NCI-H187 treated with DMSO at 0.1 percent for 48 hours (cell line): ENCODE measurements at regions not wholly inside any gene's neighbourhood (a gene's known extent, or its start where the extent isn't known, plus 50 kb on each side); places are given as distances from the start of the nearest gene placed in this dataset.

ENCODE experiments used
- DNase-seq: peaks from one replicate; lab custom pipeline; 2025; lab: John Stamatoyannopoulos, UW

DNA sequence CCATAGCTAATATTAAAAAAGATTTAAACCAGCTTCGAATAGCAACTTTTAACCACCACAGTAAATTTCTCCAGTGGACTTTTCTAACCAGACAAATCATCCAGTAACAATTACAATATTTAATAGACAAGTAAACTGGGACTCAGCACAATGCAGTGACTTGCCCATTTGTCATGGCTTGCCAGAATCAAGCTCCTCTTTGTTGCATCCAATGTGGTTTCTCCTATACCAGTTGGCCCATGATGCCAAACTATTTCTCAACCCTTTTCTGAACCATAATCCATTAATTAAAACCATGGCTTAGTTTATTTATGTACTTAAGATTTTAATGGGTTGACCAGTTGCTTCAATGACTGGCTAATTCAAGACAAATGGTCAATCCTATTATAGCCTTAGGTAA is 64.4 kb downstream of the DIO2 start:
- DNase-seq, result no peak

DNA sequence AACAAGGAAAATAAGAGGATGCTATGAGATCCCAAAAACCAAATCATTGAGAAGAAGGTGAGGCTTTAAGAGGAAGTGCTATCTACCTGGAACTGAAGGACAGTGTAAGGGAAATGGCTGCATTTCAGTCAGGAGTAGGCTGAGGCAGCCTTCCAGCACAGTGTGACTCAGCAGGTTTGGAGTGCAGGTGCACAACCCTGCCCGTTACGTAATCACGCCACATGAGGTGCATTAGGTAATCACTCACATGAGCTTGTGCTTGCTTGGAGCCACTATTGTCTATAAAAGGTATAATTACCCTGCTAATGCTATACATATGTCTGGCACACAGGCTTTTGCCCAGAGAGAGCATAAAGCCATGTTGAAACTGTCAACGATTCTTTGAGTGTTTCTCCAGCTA is 74.9 kb downstream of the DIO2 start:
- no peak for DNase-seq

- no peak for DNase-seq
These were observed 75.8 kb downstream of the DIO2 start for GRCh38 chr14:80135305-80136088.

GRCh38 chr14:80134321-80134720 is 77.0 kb downstream of the DIO2 start:
- no peak for DNase-seq

DNA sequence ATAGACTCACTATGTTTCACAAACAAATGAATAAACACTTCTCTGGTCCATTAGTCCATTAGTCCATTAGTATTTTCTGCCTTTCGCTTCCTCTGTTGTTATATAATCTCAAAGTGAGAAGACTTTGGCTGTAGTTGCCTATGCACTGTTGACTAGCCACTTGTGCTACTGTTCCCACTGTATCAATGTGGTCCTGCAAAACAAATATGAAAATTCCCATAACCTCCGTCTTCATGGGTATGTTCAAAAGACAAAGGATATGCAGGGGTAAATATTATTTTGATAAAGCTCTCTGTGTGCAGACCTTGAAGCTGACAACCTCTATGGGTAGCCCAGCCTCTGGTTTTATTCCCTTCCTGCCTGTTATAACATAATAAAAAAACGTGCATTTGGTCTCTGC is 77.8 kb downstream of the DIO2 start:
- no peak for DNase-seq

- DNase-seq, result no peak
These were observed 83.8 kb downstream of the DIO2 start for GRCh38 chr14:80127466-80127865.

DNA sequence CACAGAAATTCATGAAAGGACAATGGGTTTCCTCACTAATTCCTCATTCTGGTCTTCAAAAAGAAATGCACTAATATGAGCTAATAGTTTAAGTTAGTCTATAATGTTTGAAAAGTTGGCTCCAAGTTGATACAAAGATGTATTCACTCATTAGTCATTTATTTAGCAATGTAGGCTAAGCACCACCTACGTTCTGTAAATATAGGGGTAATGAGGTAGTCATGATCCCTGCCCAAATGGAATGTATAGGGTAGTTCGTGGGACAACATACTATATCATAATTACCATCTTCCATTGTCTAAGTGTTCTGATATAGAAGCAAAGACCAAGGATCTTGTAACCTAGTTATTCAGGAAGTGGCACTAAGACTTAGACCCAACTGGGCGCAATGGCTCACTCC is 86.5 kb downstream of the DIO2 start:
- DNase-seq, result no peak

DNA sequence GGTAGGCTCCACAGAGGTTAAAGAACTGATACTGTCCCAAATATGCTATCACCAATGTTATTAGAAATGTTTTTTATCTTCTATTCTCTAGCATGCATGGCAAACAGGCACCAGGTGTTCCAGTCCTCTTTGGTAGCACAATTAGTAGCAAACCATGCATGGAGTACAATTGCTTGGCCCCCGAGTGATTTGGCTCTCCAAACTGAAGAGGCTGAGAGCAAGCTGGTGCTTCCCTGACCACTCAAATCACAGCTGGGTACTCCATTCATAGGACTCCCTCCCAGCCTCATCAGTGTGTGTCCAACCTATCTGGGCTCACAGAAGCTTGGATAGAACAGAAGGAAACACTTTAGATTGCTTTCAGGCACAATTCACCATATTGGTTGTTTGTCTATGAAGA is 93.4 kb downstream of the DIO2 start:
- peak; percentile 99 for DNase-seq

GRCh38 chr14:80116157-80116556 is 95.1 kb downstream of the DIO2 start:
- DNase-seq, result no peak

- DNase-seq, result no peak
These were observed 100.6 kb downstream of the DIO2 start for GRCh38 chr14:80110721-80111120.

DNA sequence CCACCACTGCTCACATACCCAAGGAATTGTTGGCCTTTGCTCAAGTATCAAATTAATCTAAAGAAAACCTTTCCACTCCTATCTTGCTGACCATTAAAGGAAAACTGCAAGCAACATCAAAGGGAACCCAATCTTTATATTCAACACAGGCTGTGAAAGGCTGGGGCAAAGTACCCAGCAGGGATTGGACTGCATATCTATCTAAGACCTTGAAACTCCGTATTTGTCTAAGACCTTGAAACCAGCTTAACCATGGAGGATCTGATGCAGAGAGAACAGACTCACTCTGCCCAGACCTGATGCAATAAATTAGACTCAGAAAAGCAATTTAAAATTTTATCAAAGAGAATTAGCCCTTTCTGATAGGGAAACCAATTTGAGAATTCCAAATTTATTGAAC is 102.2 kb downstream of the DIO2 start:
- no peak for DNase-seq

DNA sequence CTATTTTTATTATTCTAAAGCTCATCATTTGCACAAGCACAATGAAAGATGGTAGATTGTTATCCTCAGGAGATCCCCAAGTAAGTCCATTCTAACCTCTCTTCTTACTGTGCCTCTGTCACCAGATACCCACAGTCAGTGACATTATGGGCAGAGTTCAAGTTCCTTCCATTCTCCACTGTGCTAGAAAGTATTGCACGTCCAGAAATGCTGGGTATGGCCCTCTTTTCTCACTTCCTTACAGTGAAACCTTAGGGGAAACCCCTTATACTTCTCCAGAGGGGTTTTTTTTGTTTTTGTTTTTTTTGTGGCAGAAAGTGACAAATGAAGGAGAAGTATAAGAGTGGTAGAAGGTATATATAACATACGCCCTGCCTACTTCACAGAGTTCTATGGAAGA is 102.9 kb downstream of the DIO2 start:
- no peak for DNase-seq

DNA sequence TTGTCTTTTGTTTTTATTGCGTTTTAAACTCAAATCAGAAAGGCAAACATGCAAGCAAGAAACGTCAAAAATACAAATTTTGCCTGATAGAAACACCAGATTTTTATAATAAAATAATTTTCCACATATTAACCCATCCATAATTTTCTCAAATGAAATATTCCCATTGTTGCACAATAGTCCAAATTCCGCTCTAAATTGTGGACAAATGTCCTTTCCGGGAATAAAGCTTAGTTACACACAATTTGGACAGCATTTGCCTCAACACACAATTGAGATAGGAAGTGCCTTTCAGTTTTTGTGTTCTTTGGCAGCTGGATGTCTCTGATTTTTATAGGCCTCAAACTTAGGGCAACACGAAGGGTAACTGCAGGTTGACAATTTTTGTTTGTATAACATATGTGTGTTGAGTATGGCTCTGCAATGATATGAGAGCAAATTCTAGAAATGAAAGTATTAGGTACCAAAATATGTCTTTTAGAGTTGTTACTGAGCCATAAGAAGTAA is 105.8 kb downstream of the DIO2 start:
- DNase-seq, result no peak

- no peak for DNase-seq
These were observed 109.5 kb downstream of the DIO2 start for GRCh38 chr14:80101835-80102234.

- no peak for DNase-seq
These were observed 110.6 kb downstream of the DIO2 start for GRCh38 chr14:80100681-80101080.

DNA sequence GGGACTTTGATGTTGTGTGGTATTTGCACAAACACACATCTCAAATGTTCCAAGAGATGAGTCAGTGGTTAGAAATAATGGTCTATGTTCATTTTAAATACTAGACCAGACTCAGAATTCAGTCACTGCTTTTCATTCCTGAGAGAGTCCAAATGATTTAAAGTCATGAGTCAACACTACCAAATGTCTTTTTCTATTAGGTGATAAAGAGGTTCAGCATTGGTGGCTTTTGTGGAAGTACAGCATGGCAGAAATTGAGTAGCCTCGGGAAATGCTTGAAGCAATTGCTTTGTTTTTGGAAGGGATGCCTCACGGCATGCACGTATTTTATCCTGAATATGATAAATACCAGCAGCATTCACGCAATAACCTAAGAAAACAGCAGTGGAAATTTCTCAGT is 115.7 kb downstream of the DIO2 start:
- DNase-seq, result no peak

- no peak for DNase-seq
These were observed 123.9 kb downstream of the DIO2 start for GRCh38 chr14:80087411-80087810.

GRCh38 chr14:80084196-80084595 is 127.1 kb downstream of the DIO2 start:
- DNase-seq, result no peak

- DNase-seq, result no peak
These were observed 130.7 kb downstream of the DIO2 start for GRCh38 chr14:80080601-80081000.

- peak; percentile 24 for DNase-seq
These were observed 132.8 kb downstream of the DIO2 start for GRCh38 chr14:80078501-80078900.

GRCh38 chr14:80077262-80077661 is 134.0 kb downstream of the DIO2 start:
- no peak for DNase-seq

DNA sequence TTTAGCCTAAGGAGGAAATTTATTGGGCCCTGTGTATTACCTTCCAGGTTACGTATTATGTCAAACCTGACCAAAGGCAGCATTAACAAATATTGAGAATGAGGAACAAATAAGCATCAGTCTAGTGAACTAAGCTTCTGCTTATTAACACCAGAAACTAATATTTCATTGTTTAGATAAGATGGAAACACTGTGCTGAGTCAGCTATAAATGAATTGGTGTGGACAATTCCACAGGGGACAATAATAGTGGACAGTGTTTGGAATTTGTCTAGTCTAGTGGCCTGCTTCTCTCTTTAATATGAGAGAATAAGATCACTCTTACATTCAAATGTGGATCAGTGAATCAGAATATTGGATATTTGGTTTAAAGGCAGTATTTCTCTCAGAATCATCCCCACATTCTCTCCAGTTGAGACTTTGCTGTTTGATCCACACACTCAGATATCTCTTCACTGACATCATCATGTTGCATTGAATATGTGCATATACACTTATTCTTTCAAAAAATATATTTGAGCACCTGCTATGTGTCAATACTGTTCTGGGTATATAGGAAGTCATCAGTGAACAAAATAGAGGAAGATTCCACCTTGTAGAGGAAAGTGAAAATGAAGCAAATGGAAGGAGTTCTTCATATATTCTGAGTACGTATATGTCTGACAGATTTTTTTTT is 136.3 kb downstream of the DIO2 start:
- DNase-seq, result no peak

DNA sequence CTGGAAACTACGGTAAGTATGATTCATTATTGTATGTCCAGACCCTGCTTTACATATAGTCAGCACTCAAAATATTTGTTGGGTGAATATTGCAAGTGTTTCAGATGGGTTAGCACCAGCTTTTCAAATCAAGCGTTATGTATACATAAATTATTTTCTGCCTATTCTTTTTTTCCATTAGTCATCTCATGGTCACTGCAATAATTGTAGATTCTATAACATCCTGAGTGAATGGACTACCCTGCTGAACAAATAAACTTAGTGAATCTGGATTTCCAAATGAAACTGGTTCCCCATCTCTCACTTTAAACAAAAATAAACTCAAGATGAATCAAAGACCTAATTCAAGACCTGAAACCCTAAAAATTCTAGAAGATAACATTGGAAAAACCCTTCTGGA is 152.3 kb downstream of the DIO2 start:
- no peak for DNase-seq

DNA sequence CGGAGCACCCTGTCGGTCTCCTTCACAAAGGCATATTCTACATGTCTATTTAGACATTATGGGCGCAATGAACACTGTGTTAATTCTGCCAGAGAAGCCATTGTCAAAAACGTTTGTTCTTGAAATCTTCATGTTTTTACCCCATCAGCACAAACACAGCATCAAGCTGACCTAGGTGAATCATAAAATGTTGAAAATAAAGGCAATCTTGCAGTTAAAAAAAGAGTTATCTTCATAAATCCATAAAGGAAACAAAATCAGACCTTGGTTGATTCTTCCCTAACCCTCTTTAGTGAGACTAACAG is 154.9 kb downstream of the DIO2 start:
- no peak for DNase-seq
